Naive thymus-derived CD8-positive, alpha-beta T cell (primary cell): ENCODE measurements at regions not wholly inside any gene's neighbourhood (a gene's known extent, or its start where the extent isn't known, plus 50 kb on each side); places are given as distances from the start of the nearest gene placed in this dataset.
"Not testable (repeated sequence)": the region's sequence is repeated elsewhere in the genome, so short reads cannot be mapped to it uniquely, and the experiment has no call there.

Source experiments
- ATAC-seq, 2 donors: fragments of 150-1000 bp; cut with Tn5 transposase in 1 of 2; sonication (Bioruptor Pico), chemical (Tn5 transposase) in 1 of 2; 1 replicate in 1 of 2; 2 replicates in 1 of 2; pipeline ENCODE4 v1.10.0; 2021; ENCODE audit warnings: mild to moderate bottlenecking in 2 of 2, moderate library complexity in 2 of 2
- POLR2A ChIA-PET: fragments of 350-600 bp; sonication (Branson Sonifier 250); formaldehyde crosslinking; loops from one replicate; lab custom pipeline; 2021; ENCODE audit warnings: antibody characterized with exemption; lab: Charles Lee
- DNase-seq, 10 donors: peaks; one replicate each; pipeline versions ENCODE4 v3.0.0 to v3.0.0-alpha.2; 2020 to 2022
- H3K27ac Mint-ChIP-seq, 10 donors: one replicate each; pipeline ENCODE4 v1.8.0; 2020 to 2022; ENCODE audit warnings: mild to moderate bottlenecking in 10 of 10, mixed read lengths in 10 of 10, moderate library complexity in 4 of 10, inconsistent platforms in 1 of 10
- H3K27me3 Mint-ChIP-seq, 5 donors: one replicate each; pipeline ENCODE4 v1.8.0; 2021 to 2022; ENCODE audit warnings: mixed read lengths in 5 of 5
- H3K36me3 Mint-ChIP-seq, 3 donors: one replicate each; pipeline ENCODE4 v1.8.0; 2020 to 2022; ENCODE audit warnings: mixed read lengths in 3 of 3, mild to moderate bottlenecking in 2 of 3, inconsistent platforms in 1 of 3
- H3K4me1 Mint-ChIP-seq, 4 donors: one replicate each; pipeline ENCODE4 v1.8.0; 2021 to 2022; ENCODE audit warnings: mixed read lengths in 4 of 4
- H3K4me3 Mint-ChIP-seq, 10 donors: one replicate each; pipeline ENCODE4 v1.8.0; 2020 to 2022; ENCODE audit warnings: mild to moderate bottlenecking in 10 of 10, mixed read lengths in 10 of 10, moderate library complexity in 6 of 10, inconsistent platforms in 1 of 10
- H3K9me3 Mint-ChIP-seq, 9 donors: one replicate each; pipeline ENCODE4 v1.8.0; 2020 to 2022; ENCODE audit warnings: mixed read lengths in 9 of 9, mild to moderate bottlenecking in 3 of 9, inconsistent platforms in 1 of 9, moderate library complexity in 1 of 9

DNA sequence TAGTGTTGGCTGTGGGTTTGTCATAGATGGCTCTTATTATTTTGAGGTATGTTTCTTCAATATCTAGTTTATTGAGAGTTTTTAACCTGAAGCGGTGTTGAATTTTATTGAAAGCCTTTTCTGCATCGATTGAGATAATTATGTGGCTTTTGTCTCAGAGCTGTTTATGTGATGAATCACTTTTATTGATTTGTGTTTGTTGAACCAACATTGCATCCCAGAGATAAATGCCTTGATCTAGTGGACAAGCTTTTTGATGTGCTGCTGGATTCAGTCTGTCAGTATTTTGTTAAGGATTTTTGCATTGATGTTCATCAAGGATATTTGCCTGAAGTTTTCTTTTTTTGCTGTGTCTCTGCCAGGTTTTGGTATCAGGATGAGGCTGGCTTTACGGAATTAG lies 487.8 kb upstream of the TNP1 start:
- H3K27ac Mint-ChIP-seq, ATAC-seq, H3K4me3 Mint-ChIP-seq, H3K27me3 Mint-ChIP-seq, POLR2A ChIA-PET, DNase-seq, H3K4me1 Mint-ChIP-seq: not testable (repeated sequence)
- H3K9me3 Mint-ChIP-seq, result peaks cover 0 to 37% (median 13%) of the 10 kb centered on the region in 9 donors
- H3K36me3 Mint-ChIP-seq, result peaks cover 0 to 26% (median 7%) of the 10 kb centered on the region in 3 donors

DNA sequence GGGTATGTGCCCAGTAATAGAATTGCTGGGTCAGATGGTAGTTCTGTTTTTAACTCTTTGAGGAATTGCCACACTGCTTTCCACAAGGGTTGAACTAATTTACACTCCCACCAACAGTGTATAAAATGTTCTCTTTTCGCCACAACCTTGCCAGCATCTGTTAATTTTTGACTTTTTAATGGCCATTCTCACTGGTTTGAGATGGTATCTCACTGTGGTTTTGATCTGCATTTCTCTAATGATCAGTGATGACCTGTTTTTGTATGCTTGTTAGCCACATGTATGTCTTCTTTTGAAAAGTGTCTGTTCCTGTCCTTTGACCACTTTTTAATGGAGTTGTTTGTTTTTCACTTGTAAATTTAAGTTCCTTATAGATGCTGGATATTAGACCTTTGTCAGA lies 486.2 kb upstream of the TNP1 start:
- H3K4me1 Mint-ChIP-seq, H3K27me3 Mint-ChIP-seq, ATAC-seq, H3K27ac Mint-ChIP-seq, H3K4me3 Mint-ChIP-seq, POLR2A ChIA-PET, DNase-seq: not testable (repeated sequence)
- H3K36me3 Mint-ChIP-seq, result peaks cover 0 to 26% (median 7%) of the 10 kb centered on the region in 3 donors
- H3K9me3 Mint-ChIP-seq, result peaks cover 0 to 37% (median 13%) of the 10 kb centered on the region in 9 donors

DNA sequence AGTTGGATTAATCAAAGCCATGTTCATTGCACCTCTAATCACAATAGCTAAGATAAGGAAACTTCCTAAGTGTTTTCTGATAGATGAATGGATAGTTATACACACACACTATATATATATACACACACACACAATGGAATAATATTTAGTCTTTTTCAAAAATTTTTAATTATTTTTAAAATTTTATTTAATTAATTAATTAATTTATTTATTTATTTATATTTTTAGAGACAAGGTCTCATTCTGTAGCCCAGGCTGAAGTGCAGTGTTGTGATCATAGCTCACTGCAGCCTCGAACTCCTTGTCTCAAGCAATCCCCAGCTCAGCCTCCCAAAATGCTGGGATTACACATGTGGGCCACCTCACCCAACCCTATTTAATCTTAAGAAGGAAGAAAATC lies 481.0 kb upstream of the TNP1 start:
- H3K9me3 Mint-ChIP-seq, result no peaks in the 10 kb centered on the region
- ATAC-seq, result no peak
- no peak overlapping the region for H3K27ac Mint-ChIP-seq
- peaks cover 0 to 3% (median 0%) of the 10 kb centered on the region in 5 donors for H3K27me3 Mint-ChIP-seq
- peaks cover 0 to 4% (median 0%) of the 10 kb centered on the region in 3 donors for H3K36me3 Mint-ChIP-seq
- no peak for DNase-seq
- H3K4me3 Mint-ChIP-seq, result no peak overlapping the region
- no peaks in the 10 kb centered on the region for H3K4me1 Mint-ChIP-seq
- POLR2A ChIA-PET, result no interaction called here

DNA sequence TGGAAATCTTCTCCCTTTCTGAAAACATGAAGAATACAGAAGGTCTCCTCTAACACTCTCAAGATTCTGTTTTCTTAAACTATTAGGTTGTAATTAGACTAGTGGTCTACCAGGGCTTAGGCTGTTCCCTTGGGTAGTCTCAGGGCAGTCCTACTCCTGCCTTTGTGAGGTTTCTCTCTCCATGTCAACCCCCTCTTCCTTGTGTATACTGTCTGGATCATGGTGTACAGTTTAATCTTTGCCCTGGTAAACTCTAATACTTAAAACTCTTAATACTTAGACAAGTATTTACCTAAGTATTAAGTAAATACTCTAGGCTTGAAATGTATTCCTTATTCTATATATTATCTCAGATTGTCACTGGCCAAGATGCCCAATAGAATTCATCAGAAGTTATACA lies 480.3 kb upstream of the TNP1 start:
- H3K4me3 Mint-ChIP-seq, result no peak overlapping the region
- POLR2A ChIA-PET, result no interaction called here
- no peaks in the 10 kb centered on the region for H3K4me1 Mint-ChIP-seq
- no peak for DNase-seq
- H3K9me3 Mint-ChIP-seq, result no peaks in the 10 kb centered on the region
- H3K36me3 Mint-ChIP-seq, result peaks cover 0 to 4% (median 0%) of the 10 kb centered on the region in 3 donors
- H3K27ac Mint-ChIP-seq, result no peak overlapping the region
- peaks cover 0 to 3% (median 0%) of the 10 kb centered on the region in 5 donors for H3K27me3 Mint-ChIP-seq
- no peak for ATAC-seq

DNA sequence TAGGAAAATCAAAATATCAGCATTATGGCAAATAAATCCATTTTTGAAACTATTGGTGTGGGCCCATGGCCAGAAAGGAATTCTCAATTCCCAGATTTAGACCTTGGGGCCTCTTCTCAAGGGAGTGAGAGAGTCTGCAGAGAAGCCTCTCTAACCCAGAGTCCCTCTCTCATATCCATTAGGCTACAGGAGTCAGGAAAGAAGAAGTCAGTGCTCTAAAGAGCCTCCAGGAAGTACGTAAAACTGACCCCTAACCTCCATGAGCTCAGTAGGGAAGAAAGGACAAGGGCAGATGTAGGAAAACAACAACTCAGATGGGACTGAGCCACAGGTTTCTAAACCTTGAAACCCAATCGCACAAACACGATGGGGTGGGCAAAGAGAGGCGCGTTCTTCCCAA lies 479.9 kb upstream of the TNP1 start:
- Mint-ChIP-seq H3K36me3 (peaks cover 0 to 5% (median 0%) of the 10 kb centered on the region in 3 donors), H3K4me3 (no peak overlapping the region), H3K27me3 (peaks cover 0 to 3% (median 0%) of the 10 kb centered on the region in 5 donors), H3K4me1 (no peaks in the 10 kb centered on the region), H3K27ac (peak overlapping the region in 1 of 10 donors; percentile 35), H3K9me3 (no peaks in the 10 kb centered on the region)
- POLR2A ChIA-PET, result no interaction called here
- ATAC-seq (no peak), DNase-seq (no peak)

DNA sequence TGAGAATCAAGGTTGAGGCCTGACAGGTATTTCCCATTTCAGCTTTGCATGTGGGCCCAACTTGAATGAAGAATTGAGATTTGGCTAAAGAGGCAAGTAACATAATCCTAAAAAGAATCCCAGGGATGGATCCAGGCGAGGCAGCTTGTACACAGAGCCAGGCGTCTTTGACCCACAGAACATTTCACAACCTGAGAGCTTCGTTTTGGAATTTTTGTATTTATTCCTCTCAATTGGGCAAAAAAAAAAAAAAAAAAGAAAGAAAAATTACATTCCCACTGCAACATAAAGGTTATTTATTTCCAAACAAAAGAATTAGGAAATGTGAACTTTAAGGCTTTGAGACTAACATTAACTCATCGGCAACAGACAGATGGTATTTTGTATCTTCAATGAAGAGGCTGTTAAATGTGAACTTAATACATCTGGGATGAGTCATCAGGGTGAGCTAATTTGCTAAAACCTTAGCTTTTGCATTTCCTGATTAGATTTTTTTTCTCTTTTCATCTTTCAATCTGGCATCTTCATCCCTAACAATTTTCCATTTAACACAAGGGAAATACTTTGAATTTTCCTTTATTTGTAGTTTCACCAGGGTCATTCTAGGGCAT lies 478.5 kb upstream of the TNP1 start:
- H3K4me3 Mint-ChIP-seq, result no peak overlapping the region

DNA sequence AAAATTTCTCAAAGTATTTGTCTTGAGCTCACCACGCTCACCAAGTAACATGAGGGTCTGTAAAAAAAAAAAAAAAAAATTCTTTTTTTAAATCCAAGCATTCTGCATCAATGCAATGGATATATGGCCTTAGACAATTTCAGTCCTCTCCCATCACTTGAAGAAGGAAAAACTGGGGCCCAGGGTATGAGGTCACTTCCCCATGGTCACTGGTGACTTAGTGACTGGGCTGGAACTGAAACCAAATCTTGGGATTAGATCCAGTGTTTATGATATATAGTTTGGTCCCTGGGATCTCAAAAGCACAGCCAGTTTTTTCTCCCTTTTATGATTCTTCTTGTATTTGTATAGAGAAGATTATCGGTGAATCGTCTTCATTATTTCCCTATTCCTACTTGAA lies 477.9 kb upstream of the TNP1 start:
- H3K4me3 Mint-ChIP-seq, result no peak overlapping the region
- no peak overlapping the region for H3K27ac Mint-ChIP-seq
- POLR2A ChIA-PET, result no interaction called here
- ATAC-seq (no peak), DNase-seq (no peak)
- peaks cover 0 to 5% (median 0%) of the 10 kb centered on the region in 5 donors for H3K27me3 Mint-ChIP-seq
- H3K4me1 Mint-ChIP-seq, result peaks cover 0 to 2% (median 0%) of the 10 kb centered on the region in 4 donors
- no peaks in the 10 kb centered on the region for H3K9me3 Mint-ChIP-seq
- H3K36me3 Mint-ChIP-seq, result peaks cover 0 to 10% (median 0%) of the 10 kb centered on the region in 3 donors

More for the DNA sequence above, 478.5 kb upstream of the TNP1 start:
- ATAC-seq, result no peak
- Mint-ChIP-seq H3K36me3 (peaks cover 0 to 10% (median 0%) of the 10 kb centered on the region in 3 donors), H3K27ac (no peak overlapping the region), H3K4me1 (no peaks in the 10 kb centered on the region), H3K9me3 (no peaks in the 10 kb centered on the region), H3K27me3 (peaks cover 0 to 5% (median 0%) of the 10 kb centered on the region in 5 donors)
- POLR2A ChIA-PET, result no interaction called here
- no peak for DNase-seq

DNA sequence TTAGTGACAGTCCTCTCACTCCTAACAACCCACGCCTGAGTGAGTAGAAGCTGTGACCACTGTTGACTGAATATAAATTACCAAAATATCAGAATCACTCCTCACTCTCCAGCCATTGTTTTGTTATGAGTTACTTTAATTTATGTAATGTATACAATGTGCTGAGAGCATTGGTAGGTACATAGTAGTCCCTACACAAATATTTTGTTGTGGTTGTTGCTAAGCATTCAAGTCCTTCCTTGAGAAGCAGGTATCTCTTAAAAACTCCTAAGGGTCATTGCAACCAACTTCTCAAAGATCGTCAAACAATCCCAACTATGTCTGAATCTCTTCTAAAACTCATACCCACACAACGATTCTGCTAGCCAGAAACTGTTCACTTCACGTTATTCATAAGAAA lies 476.8 kb upstream of the TNP1 start:
- Mint-ChIP-seq H3K4me3 (no peak overlapping the region), H3K27ac (no peak overlapping the region), H3K9me3 (no peaks in the 10 kb centered on the region), H3K4me1 (peaks cover 0 to 2% (median 0%) of the 10 kb centered on the region in 4 donors), H3K27me3 (peaks cover 0 to 5% (median 0%) of the 10 kb centered on the region in 5 donors), H3K36me3 (peaks cover 0 to 10% (median 0%) of the 10 kb centered on the region in 3 donors)
- ATAC-seq, result no peak
- POLR2A ChIA-PET, result no interaction called here
- DNase-seq, result no peak

DNA sequence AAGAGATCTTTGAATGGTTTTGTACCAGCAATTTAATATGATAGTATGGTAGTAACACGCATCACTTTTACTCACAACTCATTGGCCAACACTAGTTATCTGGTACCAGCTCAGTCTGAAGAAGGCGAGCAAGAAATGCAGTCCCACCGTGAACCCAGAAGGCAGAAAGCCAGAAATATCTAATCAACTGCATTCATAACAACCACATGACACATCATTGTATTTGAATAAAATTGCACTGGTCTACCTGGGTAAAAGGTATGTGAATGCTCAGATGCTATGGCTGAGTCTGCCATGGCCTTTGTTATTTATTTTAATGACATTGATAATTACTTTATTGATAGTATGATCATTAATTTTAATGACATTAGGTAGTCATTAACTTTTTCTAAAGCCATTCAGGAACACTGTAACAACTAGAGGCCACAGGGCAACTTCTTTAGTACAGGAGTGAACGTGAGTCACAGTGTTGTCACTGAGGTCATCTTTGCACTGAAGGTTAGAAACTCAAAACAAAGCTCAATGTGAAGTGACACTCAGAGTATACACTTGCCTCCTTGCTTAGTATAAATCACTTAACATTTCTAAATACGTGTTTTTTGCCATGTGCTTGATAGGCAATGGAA lies 475.6 kb upstream of the TNP1 start:
- peaks cover 0 to 10% (median 0%) of the 10 kb centered on the region in 3 donors for H3K36me3 Mint-ChIP-seq
- ATAC-seq (no peak), DNase-seq (no peak)
- no peak overlapping the region for H3K4me3 Mint-ChIP-seq
- H3K27ac Mint-ChIP-seq, result no peak overlapping the region
- peaks cover 0 to 2% (median 0%) of the 10 kb centered on the region in 4 donors for H3K4me1 Mint-ChIP-seq
- H3K9me3 Mint-ChIP-seq, result no peaks in the 10 kb centered on the region
- peaks cover 0 to 3% (median 0%) of the 10 kb centered on the region in 5 donors for H3K27me3 Mint-ChIP-seq
- POLR2A ChIA-PET, result no interaction called here

DNA sequence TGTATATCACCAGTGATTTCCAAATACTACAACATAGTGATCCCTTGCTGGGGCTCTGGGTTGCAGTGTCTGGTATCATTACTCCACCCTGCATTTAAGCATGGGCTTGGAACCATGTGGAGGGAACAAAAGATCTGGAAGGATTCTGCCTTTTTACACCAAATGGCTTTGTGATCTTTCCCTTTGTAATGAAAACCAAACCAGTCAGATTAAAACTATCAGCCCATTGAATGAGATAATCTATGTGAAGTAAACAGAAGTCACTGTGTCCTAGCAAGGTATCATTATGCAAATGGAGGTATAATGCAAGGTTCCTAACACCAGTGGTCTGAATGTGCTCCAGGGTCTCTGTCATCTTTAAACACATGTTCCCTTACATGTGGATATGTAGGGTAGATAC lies 474.7 kb upstream of the TNP1 start:
- peaks cover 0 to 1% (median 0%) of the 10 kb centered on the region in 5 donors for H3K27me3 Mint-ChIP-seq
- peaks cover 0 to 10% (median 0%) of the 10 kb centered on the region in 3 donors for H3K36me3 Mint-ChIP-seq
- ATAC-seq (no peak), DNase-seq (no peak)
- H3K4me1 Mint-ChIP-seq, result peaks cover 0 to 2% (median 0%) of the 10 kb centered on the region in 4 donors
- POLR2A ChIA-PET, result no interaction called here
- no peaks in the 10 kb centered on the region for H3K9me3 Mint-ChIP-seq
- H3K27ac Mint-ChIP-seq, result peak overlapping the region in 1 of 10 donors; percentile 49
- no peak overlapping the region for H3K4me3 Mint-ChIP-seq

DNA sequence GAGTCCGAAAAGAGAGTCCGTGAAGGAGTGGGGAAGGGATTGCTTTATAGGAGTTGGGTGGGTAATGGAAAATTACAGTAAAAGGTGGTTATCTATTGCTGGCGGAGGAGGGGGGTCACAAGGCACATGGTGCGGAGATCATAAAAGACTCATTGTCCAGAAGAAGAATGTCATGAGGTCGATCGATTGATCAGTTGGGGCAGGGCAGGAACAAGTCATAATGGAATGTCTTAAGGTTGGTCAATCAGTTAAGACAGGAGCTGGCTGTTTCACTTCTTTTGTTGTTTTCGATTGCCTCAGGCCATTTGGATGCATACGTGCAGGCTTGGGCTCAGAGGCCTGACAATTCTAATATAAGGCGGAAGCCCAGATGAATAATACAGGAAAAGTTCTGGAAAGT lies 473.0 kb upstream of the TNP1 start:
- no peak overlapping the region for H3K4me3 Mint-ChIP-seq

DNA sequence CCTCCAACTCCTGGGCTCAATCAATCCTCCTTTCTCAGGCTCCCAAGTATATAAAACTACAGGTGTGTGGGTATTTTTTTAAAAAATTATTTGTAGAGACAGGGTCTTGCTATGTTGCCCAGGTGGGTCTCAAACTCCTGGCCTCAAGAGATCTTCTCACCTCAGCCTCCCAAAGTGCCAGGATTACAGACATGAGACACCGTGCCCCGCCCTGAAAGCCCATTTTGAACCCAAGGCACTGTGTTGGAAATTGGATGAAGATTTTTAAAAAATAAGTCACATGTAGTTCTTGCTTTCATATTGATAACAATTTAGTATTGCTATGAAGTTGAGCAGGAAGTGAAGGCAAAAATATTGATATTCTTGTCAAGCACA lies 472.5 kb upstream of the TNP1 start:
- Mint-ChIP-seq H3K4me3 (no peak overlapping the region), H3K27ac (no peak overlapping the region), H3K4me1 (peaks cover 0 to 2% (median 0%) of the 10 kb centered on the region in 4 donors), H3K36me3 (peaks cover 0 to 12% (median 0%) of the 10 kb centered on the region in 3 donors), H3K9me3 (no peaks in the 10 kb centered on the region), H3K27me3 (peaks cover 0 to 5% (median 0%) of the 10 kb centered on the region in 5 donors)
- ATAC-seq (no peak), DNase-seq (no peak)
- POLR2A ChIA-PET, result no interaction called here

More for the DNA sequence above, 473.0 kb upstream of the TNP1 start:
- POLR2A ChIA-PET, result no interaction called here
- no peak for DNase-seq
- peaks cover 0 to 2% (median 0%) of the 10 kb centered on the region in 4 donors for H3K4me1 Mint-ChIP-seq
- no peaks in the 10 kb centered on the region for H3K9me3 Mint-ChIP-seq
- ATAC-seq, result no peak
- peaks cover 0 to 1% (median 0%) of the 10 kb centered on the region in 5 donors for H3K27me3 Mint-ChIP-seq
- H3K27ac Mint-ChIP-seq, result peak overlapping the region in 1 of 10 donors; percentile 10
- peaks cover 0 to 12% (median 0%) of the 10 kb centered on the region in 3 donors for H3K36me3 Mint-ChIP-seq
